HFF-Myc (cell line): ENCODE measurements at regions not wholly inside any gene's neighbourhood (a gene's known extent, or its start where the extent isn't known, plus 50 kb on each side); places are given as distances from the start of the nearest gene placed in this dataset.

Experiments used
- DNase-seq: peaks from one replicate; pipeline ENCODE4 v3.0.0-alpha.2; 2011; ENCODE audit warnings: low read depth; ENCODE audit errors: extremely low read depth
- H3K4me3 ChIP-seq: replicated peaks from 2 replicates; pipeline ENCODE4 v1.5.1; 2011; ENCODE audit warnings: low read depth, mild to moderate bottlenecking, control low read depth, low read length
- CTCF ChIP-seq: IDR thresholded peaks from 2 replicates; pipeline ENCODE4 v1.5.1; 2012; ENCODE audit warnings: mild to moderate bottlenecking, low read depth, low read length, control low read depth; ENCODE audit errors: missing control alignments

GRCh38 chr14:21724090-21724973, 50.7 kb upstream of the OR4E1 start:
- no peak for TF ChIP-seq CTCF
- DNase-seq, result no peak
- H3K4me3 ChIP-seq, result no peak overlapping the region

- DNase-seq, result no peak
Observed at GRCh38 chr14:21723431-21724045, 49.9 kb upstream of the OR4E1 start.

More at GRCh38 chr14:21723431-21724045, 49.9 kb upstream of the OR4E1 start:
- peak; percentile 31 for TF ChIP-seq CTCF
- no peak overlapping the region for H3K4me3 ChIP-seq
